ENCODE measurements at regions not wholly inside any gene's neighbourhood (a gene's known extent, or its start where the extent isn't known, plus 50 kb on each side); places are given as distances from the start of the nearest gene placed in this dataset.

GRCh38 chr5:15338546-15338945, 161.4 kb upstream of the FBXL7 start:
- no peak overlapping the region for H3K56ac ChIP-seq (ENCODE audit: extremely low read depth, insufficient read depth, low read length)
- POLR2A ChIA-PET (ENCODE audit: unreplicated experiment), result no interaction called here
- no peak overlapping the region for H2AK5ac ChIP-seq (ENCODE audit: low read depth, low read length)
- no peak overlapping the region for H3K27ac ChIP-seq (ENCODE audit: insufficient read depth, low read length)
- H3K4me1 ChIP-seq (ENCODE audit: control insufficient read depth, insufficient read depth, low read length), result no peaks in the 10 kb centered on the region
- CTCF ChIA-PET, result no interaction called here
- H2BK120ac ChIP-seq (ENCODE audit: low read depth, low read length), result no peak overlapping the region
- no peak overlapping the region for H4K5ac ChIP-seq (ENCODE audit: low read depth, low read length)
- H4K91ac ChIP-seq (ENCODE audit: insufficient read depth, low read depth, low read length), result no peak overlapping the region
- no peak for ATAC-seq (ENCODE audit: low read depth)
- no peak overlapping the region for H3K4me3 ChIP-seq (ENCODE audit: insufficient read depth, low read depth, low read length)
- no peak overlapping the region for H3K4ac ChIP-seq (ENCODE audit: low read depth, low read length)
- no peak overlapping the region for H3K9ac ChIP-seq (ENCODE audit: low read depth, low read length)
- no TSS peak for BruUV-seq (replicated peaks)
- H2BK5ac ChIP-seq (ENCODE audit: low read depth, low read length, poor library complexity, severe bottlenecking), result no peak overlapping the region
- H3K14ac ChIP-seq (replicated peaks; ENCODE audit: low read depth, low read length), result no peak overlapping the region
- in situ Hi-C loops (cut with MboI; ENCODE audit: low sequenced_read_pairs) (no loop called here), dilution Hi-C loops (cut with HindIII; ENCODE audit: low sequenced_read_pairs, unreplicated experiment) (no loop called here), intact Hi-C loops (cut with micrococcal nuclease) (no loop called here)
- no peaks in the 10 kb centered on the region for H3K9me1 ChIP-seq (ENCODE audit: insufficient read depth, low read length)
- TF ChIP-seq CTCF (conservative IDR thresholded peaks at IDR 0.05; ENCODE audit: low read depth, low read length), result no peak
- TF ChIP-seq MAFK (IDR thresholded peaks at IDR 0.05; ENCODE audit: low read depth, low read length), result no peak
- no peak for TF ChIP-seq POLR2A (IDR thresholded peaks at IDR 0.05; ENCODE audit: low read depth, low read length)
- H4K20me1 ChIP-seq (ENCODE audit: insufficient read depth, low read length), result no peaks in the 10 kb centered on the region
- no peaks in the 10 kb centered on the region for H3K79me1 ChIP-seq (ENCODE audit: low read depth in 1 of 2, low read length in 2 of 2)
- H3K36me3 ChIP-seq (ENCODE audit: control insufficient read depth, insufficient read depth, low read length), result no peaks in the 10 kb centered on the region
- H3K23ac ChIP-seq (ENCODE audit: low read depth, low read length), result no peak overlapping the region
- H3K27me3 ChIP-seq (ENCODE audit: control insufficient read depth, insufficient read depth, low read length), result no peaks in the 10 kb centered on the region
- no peak overlapping the region for H2AFZ ChIP-seq (replicated peaks; ENCODE audit: low read length, poor library complexity)
- WGBS, 2 experiments (ENCODE audit: extremely low coverage in 2 of 2, insufficient read length in 1 of 2), result no CpG with 5 or more reads among the region's 1 CpG
- no peak overlapping the region for H2BK20ac ChIP-seq (ENCODE audit: low read depth, low read length)
- no peak overlapping the region for H2AK9ac ChIP-seq (replicated peaks; ENCODE audit: low read depth, low read length, poor library complexity)
- DNase-seq, result no peak
- H3K18ac ChIP-seq (ENCODE audit: low read depth, low read length), result no peak overlapping the region
- no peaks in the 10 kb centered on the region for H3K9me3 ChIP-seq (ENCODE audit: control insufficient read depth, insufficient read depth, low read length)
- no peak overlapping the region for H2BK15ac ChIP-seq (ENCODE audit: low read depth, low read length)
- H4K8ac ChIP-seq (ENCODE audit: low read depth in 2 of 2, low read length in 2 of 2), result no peak overlapping the region
- no peak overlapping the region for H3K4me2 ChIP-seq (ENCODE audit: low read depth, low read length)

Data from IMR-90 (cell line).